Retinal pigment epithelial cell (primary cell): ENCODE measurements at regions not wholly inside any gene's neighbourhood (a gene's known extent, or its start where the extent isn't known, plus 50 kb on each side); places are given as distances from the start of the nearest gene placed in this dataset.

Source experiments
- DNase-seq: peaks from one replicate; pipeline ENCODE4 v3.0.0-alpha.2; 2010; ENCODE audit warnings: low read depth
- H3K4me3 ChIP-seq: 2 replicates; pipeline ENCODE4 v1.5.1; 2011; ENCODE audit warnings: mild to moderate bottlenecking, low read length, control low read depth, moderate library complexity
- CTCF ChIP-seq: conservative IDR thresholded peaks from 2 replicates; pipeline ENCODE4 v1.5.1; 2011; ENCODE audit warnings: low read depth, low read length, control low read depth, inconsistent platforms

GRCh38 chr1:90544356-90544755 lies 172.7 kb downstream of the BARHL2 start:
- DNase-seq: no peak
- no peak overlapping the region for H3K4me3 ChIP-seq
- no peak for TF ChIP-seq CTCF

GRCh38 chr1:90537606-90538362 lies 179.3 kb downstream of the BARHL2 start:
- no peak for TF ChIP-seq CTCF
- no peak for DNase-seq
- no peak overlapping the region for H3K4me3 ChIP-seq

- no peak for DNase-seq
- H3K4me3 ChIP-seq: no peak overlapping the region
- TF ChIP-seq CTCF: no peak
Measured at GRCh38 chr1:90534663-90535295, 182.3 kb downstream of the BARHL2 start.

GRCh38 chr1:90534116-90534515 lies 183.0 kb downstream of the BARHL2 start:
- H3K4me3 ChIP-seq: no peak overlapping the region
- no peak for TF ChIP-seq CTCF
- DNase-seq: no peak

- no peak for TF ChIP-seq CTCF
- no peak for DNase-seq
Measured at GRCh38 chr1:90526954-90527353, 190.1 kb downstream of the BARHL2 start.

GRCh38 chr1:90522432-90522831 lies 194.7 kb downstream of the BARHL2 start:
- no peak for TF ChIP-seq CTCF
- DNase-seq: no peak
- H3K4me3 ChIP-seq: no peak overlapping the region

More at GRCh38 chr1:90526954-90527353, 190.1 kb downstream of the BARHL2 start:
- no peak overlapping the region for H3K4me3 ChIP-seq

GRCh38 chr1:90513956-90514355 lies 203.1 kb downstream of the BARHL2 start:
- DNase-seq: no peak
- no peak overlapping the region for H3K4me3 ChIP-seq
- no peak for TF ChIP-seq CTCF
